GM12872 (cell line): ENCODE measurements at regions not wholly inside any gene's neighbourhood (a gene's known extent, or its start where the extent isn't known, plus 50 kb on each side); places are given as distances from the start of the nearest gene placed in this dataset.

ENCODE experiments used
- CTCF ChIP-seq: IDR thresholded peaks from 3 replicates; pipeline ENCODE4 v1.5.1; 2011; ENCODE audit warnings: low read depth, mild to moderate bottlenecking, low read length, moderate library complexity; ENCODE audit not compliant: insufficient read depth

- no peak for TF ChIP-seq CTCF
These were observed 128.4 kb upstream of the MEIS1 start for GRCh38 chr2:66306483-66306882.

DNA sequence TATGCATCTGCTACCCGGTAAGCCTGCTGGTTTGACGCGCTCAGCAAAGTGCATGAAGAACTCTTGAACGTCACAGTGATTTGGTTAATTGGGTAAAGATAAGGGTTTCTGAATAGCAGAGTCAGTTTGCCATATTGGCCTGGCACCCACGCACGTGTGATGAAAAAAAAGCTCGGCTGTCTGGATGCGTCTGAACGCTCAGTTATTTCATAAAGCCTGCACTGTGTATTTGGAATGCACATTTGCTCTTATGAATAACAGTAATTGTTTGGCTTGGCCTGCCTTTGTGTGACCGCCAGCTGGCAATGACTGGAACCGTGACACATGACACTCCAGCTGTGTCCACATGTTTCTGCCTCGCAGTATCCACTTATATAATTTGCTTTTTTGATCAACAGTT, 129.2 kb upstream of the MEIS1 start:
- no peak for TF ChIP-seq CTCF

GRCh38 chr2:66303471-66303870, 131.5 kb upstream of the MEIS1 start:
- TF ChIP-seq CTCF = no peak

- no peak for TF ChIP-seq CTCF
These were observed 133.2 kb upstream of the MEIS1 start for GRCh38 chr2:66301767-66302140.

DNA sequence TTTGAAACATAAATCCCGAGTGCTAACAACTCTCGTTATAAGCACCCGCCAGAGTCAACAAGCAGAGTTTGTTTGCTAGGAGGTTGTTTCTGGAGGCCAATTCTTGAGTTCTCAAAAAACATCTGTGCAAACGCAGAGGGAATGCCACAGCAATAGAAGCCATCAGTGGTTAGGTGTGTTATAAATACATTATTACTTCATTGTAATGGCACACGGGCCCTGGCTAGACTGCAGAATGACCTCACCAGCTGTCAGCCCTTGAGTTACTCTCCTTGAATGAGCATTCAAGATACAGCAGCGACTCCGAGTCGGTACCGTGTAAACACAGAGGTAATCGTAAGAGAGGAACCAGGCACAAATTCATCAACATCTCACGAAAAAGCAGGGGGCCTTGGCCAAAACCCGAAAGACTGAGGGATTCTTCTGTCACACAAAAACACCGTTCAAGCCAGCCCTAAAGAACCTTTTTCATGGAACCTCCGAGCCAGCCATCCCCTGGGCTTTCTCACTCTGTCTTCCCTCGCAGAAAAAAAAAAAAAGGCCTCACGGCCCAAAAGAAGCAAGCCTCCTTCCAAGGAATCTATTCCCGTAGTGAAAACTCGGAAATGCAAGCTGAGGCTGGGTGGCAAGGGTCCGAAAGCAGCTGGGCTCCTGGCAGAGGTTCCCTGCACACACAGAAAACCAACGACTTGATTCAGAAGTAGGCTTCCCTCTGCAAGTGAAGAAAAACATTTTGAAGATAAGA, 133.7 kb upstream of the MEIS1 start:
- TF ChIP-seq CTCF = no peak

- TF ChIP-seq CTCF = no peak
These were observed 151.1 kb upstream of the MEIS1 start for GRCh38 chr2:66283787-66284186.

GRCh38 chr2:66281980-66282379, 152.9 kb upstream of the MEIS1 start:
- TF ChIP-seq CTCF = no peak

GRCh38 chr2:66279024-66279423, 155.9 kb upstream of the MEIS1 start:
- no peak for TF ChIP-seq CTCF
